Mesenchymal stem cell (in vitro differentiated cells and primary cell): ENCODE measurements at regions not wholly inside any gene's neighbourhood (a gene's known extent, or its start where the extent isn't known, plus 50 kb on each side); places are given as distances from the start of the nearest gene placed in this dataset.
"Not testable (repeated sequence)": the region's sequence is repeated elsewhere in the genome, so short reads cannot be mapped to it uniquely, and the experiment has no call there.

Experiments
- DNase-seq: peaks from one replicate; pipeline ENCODE4 v3.0.0-alpha.2; 2013
- H2AFZ ChIP-seq: one replicate; pipeline ENCODE4 v1.6.1; 2013; ENCODE audit warnings: low read depth, mild to moderate bottlenecking, control low read depth, inconsistent platforms, low read length, moderate library complexity
- H2AK5ac ChIP-seq: 2 replicates; pipeline ENCODE4 v1.6.1; 2013; ENCODE audit warnings: low read length, moderate library complexity, mild to moderate bottlenecking, inconsistent platforms; ENCODE audit not compliant: severe bottlenecking
- H2BK120ac ChIP-seq: one replicate; pipeline ENCODE4 v1.6.1; 2013; ENCODE audit warnings: low read depth, mild to moderate bottlenecking, inconsistent platforms, low read length, moderate library complexity
- H2BK12ac ChIP-seq, 2 experiments: one replicate each; pipeline ENCODE4 v1.6.1; 2013; ENCODE audit warnings: inconsistent platforms in 2 of 2, low read length in 2 of 2, mild to moderate bottlenecking in 2 of 2, moderate library complexity in 2 of 2, control low read depth in 1 of 2
- H2BK15ac ChIP-seq: one replicate; pipeline ENCODE4 v1.6.1; 2013; ENCODE audit warnings: mild to moderate bottlenecking, low read depth, inconsistent platforms; ENCODE audit not compliant: poor library complexity, severe bottlenecking
- H2BK5ac ChIP-seq: 2 replicates; pipeline ENCODE4 v1.6.1; 2013; ENCODE audit warnings: low read depth, mild to moderate bottlenecking, low read length, control low read depth, inconsistent platforms; ENCODE audit not compliant: poor library complexity, severe bottlenecking
- H3K14ac ChIP-seq, 2 experiments: one replicate each; pipeline ENCODE4 v1.6.1; 2013; ENCODE audit warnings: inconsistent platforms in 2 of 2, low read length in 2 of 2, control low read depth in 1 of 2, mild to moderate bottlenecking in 1 of 2, moderate library complexity in 1 of 2
- H3K18ac ChIP-seq, 2 experiments: one replicate each; pipeline ENCODE4 v1.6.1; 2013; ENCODE audit warnings: inconsistent platforms in 2 of 2, low read length in 2 of 2, control low read depth in 1 of 2, low read depth in 1 of 2, mild to moderate bottlenecking in 1 of 2
- H3K23ac ChIP-seq, 2 experiments: one replicate each; pipeline ENCODE4 v1.6.1; 2013; ENCODE audit warnings: inconsistent platforms in 2 of 2, low read length in 2 of 2, mild to moderate bottlenecking in 2 of 2, moderate library complexity in 2 of 2, control low read depth in 1 of 2
- H3K27ac ChIP-seq: 2 replicates; pipeline ENCODE4 v1.5.1; 2013; ENCODE audit warnings: mild to moderate bottlenecking, moderate library complexity, low read length, control low read depth, inconsistent platforms; ENCODE audit not compliant: poor library complexity, severe bottlenecking
- H3K27me3 ChIP-seq, 2 experiments: 2 replicates each; pipeline versions ENCODE4 v1.6.1 to v1.7.0; 2013; ENCODE audit warnings: low read length in 2 of 2, mild to moderate bottlenecking in 2 of 2, moderate library complexity in 2 of 2, control low read depth in 1 of 2, inconsistent platforms in 1 of 2; ENCODE audit not compliant: control insufficient read depth in 1 of 2, insufficient read depth in 1 of 2
- H3K36me3 ChIP-seq, 2 experiments: 2 replicates each; pipeline versions ENCODE4 v1.6.1 to v1.7.0; 2013; ENCODE audit warnings: low read length in 2 of 2, control low read depth in 1 of 2, inconsistent platforms in 1 of 2, low read depth in 1 of 2, mild to moderate bottlenecking in 1 of 2; ENCODE audit not compliant: insufficient read depth in 2 of 2, control insufficient read depth in 1 of 2
- H3K4ac ChIP-seq, 2 experiments: one replicate each; pipeline ENCODE4 v1.6.1; 2013; ENCODE audit warnings: inconsistent platforms in 2 of 2, low read length in 2 of 2, mild to moderate bottlenecking in 2 of 2, moderate library complexity in 2 of 2, control low read depth in 1 of 2, low read depth in 1 of 2
- H3K4me1 ChIP-seq: 2 replicates; pipeline ENCODE4 v1.6.1; 2013; ENCODE audit warnings: low read depth, low read length, control low read depth; ENCODE audit not compliant: control insufficient read depth, insufficient read depth
- H3K4me2 ChIP-seq: 2 replicates; pipeline ENCODE4 v1.6.1; 2013; ENCODE audit warnings: low read length, mild to moderate bottlenecking, inconsistent platforms; ENCODE audit not compliant: poor library complexity, severe bottlenecking
- H3K4me3 ChIP-seq, 2 experiments: 2 replicates each; pipeline versions ENCODE4 v1.5.1 to v1.7.0; 2013; ENCODE audit warnings: low read length in 2 of 2, mild to moderate bottlenecking in 2 of 2, control low read depth in 1 of 2, low read depth in 1 of 2; ENCODE audit not compliant: insufficient read depth in 1 of 2
- H3K79me1 ChIP-seq: replicated peaks from 2 replicates; pipeline ENCODE4 v1.6.1; 2013; ENCODE audit warnings: mild to moderate bottlenecking, control low read depth, low read length, inconsistent platforms; ENCODE audit not compliant: poor library complexity, severe bottlenecking
- H3K9ac ChIP-seq: 2 replicates; pipeline ENCODE4 v1.7.0; 2013; ENCODE audit warnings: mild to moderate bottlenecking, low read length, moderate library complexity
- H3K9me3 ChIP-seq: 2 replicates; pipeline ENCODE4 v1.7.0; 2013; ENCODE audit warnings: mild to moderate bottlenecking, low read length; ENCODE audit not compliant: control insufficient read depth
- H4K8ac ChIP-seq: one replicate; pipeline ENCODE4 v1.6.1; 2013; ENCODE audit warnings: inconsistent platforms, mild to moderate bottlenecking, low read length, moderate library complexity
- H4K91ac ChIP-seq: one replicate; pipeline ENCODE4 v1.6.1; 2013; ENCODE audit warnings: mild to moderate bottlenecking, low read length, inconsistent platforms
- WGBS: methylation state at CpG from one replicate; pipeline ENCODE4 v1.1.7; 2013; ENCODE audit warnings: mixed read lengths; 5-methylcytosine and 5-hydroxymethylcytosine counted together

DNA sequence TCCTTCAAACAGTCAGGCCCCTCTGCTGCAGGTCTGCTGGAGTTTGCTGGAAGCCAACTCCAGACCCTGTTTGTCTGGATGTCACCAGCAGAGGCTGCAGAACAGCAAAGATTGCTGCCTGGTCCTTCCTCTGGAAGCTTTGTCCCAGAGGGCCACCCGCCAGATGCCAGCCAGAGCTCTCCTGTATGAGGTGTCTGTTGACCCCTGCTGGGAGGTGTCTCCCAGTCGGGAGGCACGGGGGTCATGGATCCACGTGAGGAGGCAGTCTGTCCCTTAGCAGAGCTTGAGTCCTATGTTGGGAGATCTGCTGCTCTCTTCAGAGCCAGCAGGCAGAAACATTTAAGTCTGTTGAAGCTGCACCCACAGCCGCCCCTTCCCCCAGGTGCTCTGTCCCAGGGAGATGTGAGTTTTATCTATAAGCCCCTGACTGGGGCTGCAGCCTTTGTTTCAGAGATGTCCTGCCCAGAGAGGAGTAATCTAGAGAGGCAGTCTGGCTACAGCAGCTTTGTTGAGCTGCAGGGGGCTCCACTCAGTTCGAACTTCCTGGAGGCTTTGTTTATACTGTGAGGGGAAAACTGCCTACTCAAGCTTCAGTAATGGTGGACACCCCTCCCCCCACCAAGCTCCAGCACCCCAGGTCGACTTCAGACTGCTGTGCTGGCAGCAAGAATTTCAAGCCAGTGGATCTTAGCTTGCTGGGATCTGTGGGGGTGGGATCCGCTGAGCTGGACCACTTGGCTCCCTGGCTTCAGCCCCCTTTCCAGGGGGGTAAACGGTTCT, 72.1 kb downstream of the OGFRL1 start:
- H3K4me1 ChIP-seq, result not testable (repeated sequence)

DNA sequence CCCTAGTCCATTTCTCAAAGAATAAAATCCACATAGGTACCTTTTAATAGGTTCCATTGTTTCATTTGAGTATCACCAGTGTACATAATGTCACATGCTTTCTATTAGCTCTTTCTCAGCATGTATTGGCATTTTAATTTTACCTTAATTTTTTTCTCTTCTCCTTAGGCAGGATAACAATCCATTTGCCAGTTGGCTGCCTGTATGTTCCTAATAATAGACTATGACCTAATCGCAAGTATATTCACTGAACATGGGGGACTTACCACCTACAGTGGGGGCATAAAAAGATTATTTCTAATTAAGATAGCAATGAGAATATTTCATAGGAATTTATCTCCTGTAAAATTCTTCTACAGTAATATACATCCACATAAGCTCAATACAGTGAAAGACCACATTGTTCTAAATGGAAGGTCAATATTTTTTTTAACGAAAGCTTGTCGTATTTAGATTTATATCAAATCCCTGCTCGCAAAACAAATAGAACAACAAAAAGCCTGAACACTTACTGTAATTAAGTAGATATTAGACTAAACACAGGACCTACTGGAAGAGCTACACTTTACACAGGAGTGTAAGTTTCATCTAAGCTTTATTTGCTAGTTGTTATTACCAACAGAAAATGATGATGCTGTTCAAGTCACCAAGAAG, 76.4 kb downstream of the OGFRL1 start:
- no peak overlapping the region for H3K4ac ChIP-seq
- peaks cover 11% of the 10 kb centered on the region for H3K79me1 ChIP-seq
- H3K18ac ChIP-seq, result no peak overlapping the region
- no peak overlapping the region for H3K23ac ChIP-seq
- no peak for DNase-seq
- H2AFZ ChIP-seq, result no peak overlapping the region
- no peak overlapping the region for H2BK5ac ChIP-seq
- no peak overlapping the region for H2BK15ac ChIP-seq
- no peak overlapping the region for H3K4me3 ChIP-seq
- H2BK120ac ChIP-seq, result no peak overlapping the region
- H3K4me1 ChIP-seq, result peaks cover 3% of the 10 kb centered on the region
- H4K8ac ChIP-seq, result no peak overlapping the region
- WGBS, result 100% methylated on average over 2 of the region's 4 CpGs
- H3K36me3 ChIP-seq, result peaks cover 0 to 15% of the 10 kb centered on the region in 2 experiments
- H3K9ac ChIP-seq, result no peak overlapping the region
- H3K9me3 ChIP-seq, result no peaks in the 10 kb centered on the region
- no peak overlapping the region for H3K14ac ChIP-seq
- H3K4me2 ChIP-seq, result no peak overlapping the region
- no peak overlapping the region for H2AK5ac ChIP-seq
- H3K27ac ChIP-seq, result no peak overlapping the region
- no peaks in the 10 kb centered on the region for H3K27me3 ChIP-seq
- H2BK12ac ChIP-seq, result no peak overlapping the region
- H4K91ac ChIP-seq, result no peak overlapping the region

More for the DNA sequence above, 72.1 kb downstream of the OGFRL1 start:
- not testable (repeated sequence) for H2AFZ ChIP-seq, H3K9ac ChIP-seq, H4K91ac ChIP-seq, H3K79me1 ChIP-seq, H3K27me3 ChIP-seq, H4K8ac ChIP-seq, H3K27ac ChIP-seq, H2AK5ac ChIP-seq, H3K23ac ChIP-seq, H3K4ac ChIP-seq, DNase-seq, H2BK12ac ChIP-seq, H2BK120ac ChIP-seq, H2BK15ac ChIP-seq, H3K4me2 ChIP-seq, H3K4me3 ChIP-seq, H2BK5ac ChIP-seq, H3K18ac ChIP-seq, H3K9me3 ChIP-seq
- Histone ChIP-seq H3K14ac (peak overlapping the region in 1 of 2 experiments; percentile 15), H3K36me3 (peaks cover 0 to 12% of the 10 kb centered on the region in 2 experiments)
- 85% methylated on average over 9 of the region's 9 CpGs for whole genome bisulfite sequencing

DNA sequence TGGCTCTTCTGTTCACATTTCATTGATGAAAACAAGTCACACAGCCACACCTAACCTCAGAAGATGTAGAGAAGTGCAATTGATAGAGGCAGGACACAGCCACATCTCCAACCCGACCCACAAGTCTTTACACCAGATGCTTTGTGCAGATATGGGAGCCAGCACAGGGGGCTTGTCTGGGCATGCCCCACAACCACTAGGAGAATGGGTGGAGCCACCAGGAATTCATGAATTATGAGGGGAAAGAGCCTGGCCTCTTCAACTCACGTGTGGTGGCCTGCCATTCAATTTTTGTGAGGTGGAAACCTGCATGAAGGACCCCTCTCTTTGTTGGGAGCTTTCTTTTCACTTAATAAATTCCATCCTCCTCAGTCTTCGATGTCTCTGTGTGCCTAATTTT, 79.1 kb downstream of the OGFRL1 start:
- peaks cover 15% of the 10 kb centered on the region for H3K79me1 ChIP-seq
- H3K18ac ChIP-seq, result peak overlapping the region; percentile 37 to 77
- H3K9ac ChIP-seq, result peak overlapping the region; percentile 3
- no peak overlapping the region for H3K14ac ChIP-seq
- no peaks in the 10 kb centered on the region for H3K9me3 ChIP-seq
- peak overlapping the region; percentile 41 for H4K8ac ChIP-seq
- H2BK5ac ChIP-seq, result no peak overlapping the region
- H2BK120ac ChIP-seq, result peak overlapping the region; percentile 39
- H3K27ac ChIP-seq, result peak overlapping the region; percentile 80
- no peak overlapping the region for H2AFZ ChIP-seq
- peaks cover 3% of the 10 kb centered on the region for H3K4me1 ChIP-seq
- peak overlapping the region; percentile 28 to 29 for H2BK12ac ChIP-seq
- H3K4me3 ChIP-seq, result no peak overlapping the region
- H2BK15ac ChIP-seq, result no peak overlapping the region
- WGBS, result 57% methylated on average over 3 of the region's 3 CpGs
- no peak overlapping the region for H3K23ac ChIP-seq
- no peak for DNase-seq
- no peak overlapping the region for H3K4me2 ChIP-seq
- peak overlapping the region in 1 of 2 experiments; percentile 47 for H3K4ac ChIP-seq
- H4K91ac ChIP-seq, result peak overlapping the region; percentile 2
- no peaks in the 10 kb centered on the region for H3K27me3 ChIP-seq
- H3K36me3 ChIP-seq, result peaks cover 5 to 13% of the 10 kb centered on the region in 2 experiments
- H2AK5ac ChIP-seq, result peak overlapping the region; percentile 33

DNA sequence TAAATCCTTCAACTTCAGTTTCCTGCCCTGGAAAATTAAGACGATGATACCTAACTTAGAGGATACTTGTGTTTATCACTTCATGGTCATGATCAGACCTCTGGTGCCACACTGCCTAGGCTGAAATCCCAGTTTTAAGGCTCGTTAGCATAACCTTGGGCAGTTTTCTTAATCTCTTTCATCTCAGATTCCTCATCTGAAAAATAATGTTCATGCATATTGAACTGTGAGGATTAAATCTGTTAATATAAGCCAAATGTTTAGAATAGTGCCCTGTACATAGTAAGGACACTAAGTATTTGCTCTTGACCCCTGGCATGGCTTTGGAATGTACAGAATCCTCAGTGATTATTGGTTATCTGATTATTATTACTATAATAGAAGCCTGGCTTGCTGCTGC, 79.7 kb downstream of the OGFRL1 start:
- no peak overlapping the region for H3K23ac ChIP-seq
- H3K4me3 ChIP-seq, result no peak overlapping the region
- no peak overlapping the region for H3K14ac ChIP-seq
- H3K4ac ChIP-seq, result no peak overlapping the region
- H3K9ac ChIP-seq, result no peak overlapping the region
- H3K4me1 ChIP-seq, result peaks cover 3% of the 10 kb centered on the region
- 78% methylated on average over 1 of the region's 2 CpGs for WGBS
- no peak overlapping the region for H3K18ac ChIP-seq
- DNase-seq, result no peak
- H3K27ac ChIP-seq, result peak overlapping the region; percentile 80
- no peak overlapping the region for H2AFZ ChIP-seq
- H3K36me3 ChIP-seq, result peaks cover 8 to 13% of the 10 kb centered on the region in 2 experiments
- H3K4me2 ChIP-seq, result no peak overlapping the region
- H2AK5ac ChIP-seq, result no peak overlapping the region
- no peak overlapping the region for H4K8ac ChIP-seq
- H2BK120ac ChIP-seq, result no peak overlapping the region
- H3K9me3 ChIP-seq, result no peaks in the 10 kb centered on the region
- H3K27me3 ChIP-seq, result no peaks in the 10 kb centered on the region
- H4K91ac ChIP-seq, result no peak overlapping the region
- H2BK12ac ChIP-seq, result no peak overlapping the region
- no peak overlapping the region for H2BK15ac ChIP-seq
- H3K79me1 ChIP-seq, result peaks cover 15% of the 10 kb centered on the region
- no peak overlapping the region for H2BK5ac ChIP-seq
